GM12874 (cell line): ENCODE measurements at regions not wholly inside any gene's neighbourhood (a gene's known extent, or its start where the extent isn't known, plus 50 kb on each side); places are given as distances from the start of the nearest gene placed in this dataset.

Source experiments
- CTCF ChIP-seq: IDR thresholded peaks from 2 replicates; pipeline ENCODE4 v1.5.1; 2011; ENCODE audit warnings: low read depth, mild to moderate bottlenecking, control low read depth, low read length, moderate library complexity; ENCODE audit not compliant: insufficient read depth

GRCh38 chr7:68267486-68267885 is 1270.9 kb downstream of the TYW1 start:
- TF ChIP-seq CTCF, result no peak

GRCh38 chr7:68269405-68269804 is 1272.8 kb downstream of the TYW1 start:
- no peak for TF ChIP-seq CTCF

DNA sequence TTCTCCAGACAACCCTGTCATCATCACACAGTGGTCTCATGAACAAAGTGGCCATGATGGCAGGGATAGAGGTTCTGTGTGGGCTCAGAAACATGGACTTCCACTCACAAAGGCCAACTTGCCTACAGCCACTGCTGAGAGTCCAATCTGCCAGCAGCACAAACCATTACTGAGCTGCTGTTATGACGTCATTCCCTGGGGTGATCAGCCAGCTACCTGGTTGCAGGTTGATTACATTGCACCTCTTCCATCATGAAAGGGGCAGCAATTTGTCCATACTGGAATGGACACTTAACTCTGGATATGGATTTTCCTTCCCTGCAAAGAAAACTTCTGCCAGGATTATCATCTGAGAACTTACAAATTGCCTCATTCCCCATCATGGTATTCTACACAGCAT is 1275.9 kb downstream of the TYW1 start:
- TF ChIP-seq CTCF, result no peak

GRCh38 chr7:68276725-68277124 is 1280.1 kb downstream of the TYW1 start:
- no peak for TF ChIP-seq CTCF

DNA sequence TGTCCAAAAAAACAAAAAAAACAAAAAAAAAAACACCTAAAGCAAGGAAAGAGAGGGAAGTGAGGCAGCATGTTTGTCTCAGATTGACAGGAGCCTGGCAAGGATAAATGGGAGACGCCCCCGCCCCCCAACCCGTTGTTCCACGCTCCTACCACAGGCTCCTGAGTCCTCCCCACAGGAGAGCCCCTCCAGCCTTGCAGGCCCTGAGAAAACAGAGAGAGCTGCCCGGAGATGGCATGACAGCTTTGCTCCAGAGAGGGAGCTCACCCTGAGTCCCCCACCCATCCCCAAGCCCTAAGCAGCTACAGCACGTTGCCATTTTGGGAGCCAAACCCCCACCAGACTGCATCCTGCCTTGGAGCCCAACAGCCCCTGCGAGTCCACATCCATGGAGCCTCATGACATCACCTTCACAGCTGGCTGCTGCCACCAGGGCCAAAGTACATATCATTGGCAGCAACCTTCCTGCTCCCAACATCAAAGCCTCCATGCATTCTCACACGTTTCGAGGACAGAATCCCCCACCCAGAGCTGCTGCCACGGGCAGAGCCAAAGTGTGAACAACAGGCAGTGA is 1283.3 kb downstream of the TYW1 start:
- TF ChIP-seq CTCF, result no peak

GRCh38 chr7:68280931-68281330 is 1284.3 kb downstream of the TYW1 start:
- TF ChIP-seq CTCF, result no peak

GRCh38 chr7:68288144-68288593 is 1291.5 kb downstream of the TYW1 start:
- TF ChIP-seq CTCF, result no peak
